GM12878 (cell line): ENCODE measurements at regions not wholly inside any gene's neighbourhood (a gene's known extent, or its start where the extent isn't known, plus 50 kb on each side); places are given as distances from the start of the nearest gene placed in this dataset.

Experiments
- CHD1 ChIP-seq: IDR thresholded peaks from 2 replicates; pipeline ENCODE4 v1.6.1; 2012; ENCODE audit warnings: low read depth, low read length, improper control_type of control experiment
- CREB1 ChIP-seq: IDR thresholded peaks from 2 replicates; pipeline ENCODE4 v1.6.1; 2012; ENCODE audit warnings: low read depth, mild to moderate bottlenecking, inconsistent platforms
- EP300 ChIP-seq, 2 experiments: fragments of 150-350 bp in 1 of 2; IDR thresholded peaks; 2 replicates each; pipeline ENCODE4 v1.6.1; 2011 to 2012; ENCODE audit warnings: low read depth in 2 of 2, low read length in 2 of 2, borderline replicate concordance in 1 of 2, improper control_type of control experiment in 1 of 2, inconsistent platforms in 1 of 2; ENCODE audit not compliant: control insufficient read depth in 1 of 2
- ETV6 ChIP-seq, 2 experiments: fragments of 450-650 bp in 1 of 2; IDR thresholded peaks in 1 of 2; conservative IDR thresholded peaks in 1 of 2; 2 replicates each; pipeline ENCODE4 v1.6.1; 2014; ENCODE audit warnings: antibody characterized with exemption in 1 of 2, borderline replicate concordance in 1 of 2, low read depth in 1 of 2, mild to moderate bottlenecking in 1 of 2, moderate library complexity in 1 of 2
- FOXK2 ChIP-seq: fragments of 450-650 bp; IDR thresholded peaks from 2 replicates; pipeline ENCODE4 v1.6.1; 2017; ENCODE audit warnings: mild to moderate bottlenecking, moderate library complexity
- FOXM1 ChIP-seq: IDR thresholded peaks from 2 replicates; pipeline ENCODE4 v1.6.1; 2012; ENCODE audit warnings: low read depth, mild to moderate bottlenecking, inconsistent platforms, low read length, moderate library complexity
- GABPA ChIP-seq: IDR thresholded peaks from 2 replicates; pipeline ENCODE4 v1.6.1; 2014; ENCODE audit warnings: antibody characterized with exemption, low read depth, mild to moderate bottlenecking, inconsistent platforms
- HDAC2 ChIP-seq: fragments of 200-600 bp; sonication (generic); IDR thresholded peaks from 2 replicates; pipeline ENCODE4 v1.6.1; 2017
- IRF4 ChIP-seq: IDR thresholded peaks from 2 replicates; pipeline ENCODE4 v1.6.1; 2011; ENCODE audit warnings: low read depth, low read length
- NFYB ChIP-seq: IDR thresholded peaks from 2 replicates; pipeline ENCODE4 v1.6.1; 2011; ENCODE audit warnings: low read depth, mild to moderate bottlenecking, low read length, improper control_type of control experiment, moderate library complexity; ENCODE audit not compliant: insufficient read depth
- PAX8 ChIP-seq: fragments of 450-650 bp; IDR thresholded peaks from 2 replicates; pipeline ENCODE4 v1.6.1; 2017; ENCODE audit warnings: mild to moderate bottlenecking, moderate library complexity
- RBBP5 ChIP-seq: fragments of 200-600 bp; sonication (generic); conservative IDR thresholded peaks from 2 replicates; pipeline ENCODE4 v1.6.1; 2016
- RCOR1 ChIP-seq: conservative IDR thresholded peaks from 2 replicates; pipeline ENCODE4 v1.6.1; 2012; ENCODE audit warnings: low read depth, low read length, improper control_type of control experiment
- SMARCA5 ChIP-seq: fragments of 450-650 bp; IDR thresholded peaks from 2 replicates; pipeline ENCODE4 v1.6.1; 2017; ENCODE audit warnings: mild to moderate bottlenecking
- SPI1 ChIP-seq: IDR thresholded peaks from 2 replicates; pipeline ENCODE4 v1.6.1; 2011; ENCODE audit warnings: low read depth, mild to moderate bottlenecking, low read length, moderate library complexity, borderline replicate concordance; ENCODE audit not compliant: insufficient read depth
- TAF1 ChIP-seq: IDR thresholded peaks from 2 replicates; pipeline ENCODE4 v1.6.1; 2011; ENCODE audit warnings: mild to moderate bottlenecking, low read depth, low read length, borderline replicate concordance
- USF1 ChIP-seq: IDR thresholded peaks from 2 replicates; pipeline ENCODE4 v1.6.1; 2011; ENCODE audit warnings: borderline replicate concordance, low read depth, mild to moderate bottlenecking, moderate library complexity, mixed read lengths, low read length; ENCODE audit not compliant: insufficient read depth; ENCODE audit errors: extremely low read length
- ZNF384 ChIP-seq: IDR thresholded peaks from 2 replicates; pipeline ENCODE4 v1.6.1; 2012; ENCODE audit warnings: low read depth, mild to moderate bottlenecking, low read length, improper control_type of control experiment, borderline replicate concordance
- TF ChIP-seq, protein P1 (sequence below): fragments of 450-650 bp; conservative IDR thresholded peaks from 2 replicates; pipeline ENCODE4 v1.6.1; 2017; ENCODE audit warnings: mild to moderate bottlenecking, moderate library complexity
- TF ChIP-seq, protein P2 (sequence below), 3 experiments: IDR thresholded peaks in 2 of 3; conservative IDR thresholded peaks in 1 of 3; 2 replicates each; pipeline ENCODE4 v1.5.1; 2011; ENCODE audit warnings: low read depth in 3 of 3, low read length in 3 of 3, mild to moderate bottlenecking in 3 of 3, control low read depth in 2 of 3, moderate library complexity in 2 of 3, inconsistent platforms in 1 of 3, mixed read lengths in 1 of 3; ENCODE audit not compliant: control insufficient read depth in 2 of 3, insufficient read depth in 1 of 3; ENCODE audit errors: extremely low read depth in 1 of 3
- TF ChIP-seq, protein P3 (sequence below): fragments of 450-650 bp; IDR thresholded peaks from 2 replicates; pipeline ENCODE4 v1.6.1; 2016; ENCODE audit warnings: mild to moderate bottlenecking
- TF ChIP-seq, protein P4 (sequence below): fragments of 450-650 bp; formaldehyde crosslinking; IDR thresholded peaks from 2 replicates; pipeline ENCODE4 v1.4.0; 2020; ENCODE audit warnings: mild to moderate bottlenecking, moderate library complexity

DNA sequence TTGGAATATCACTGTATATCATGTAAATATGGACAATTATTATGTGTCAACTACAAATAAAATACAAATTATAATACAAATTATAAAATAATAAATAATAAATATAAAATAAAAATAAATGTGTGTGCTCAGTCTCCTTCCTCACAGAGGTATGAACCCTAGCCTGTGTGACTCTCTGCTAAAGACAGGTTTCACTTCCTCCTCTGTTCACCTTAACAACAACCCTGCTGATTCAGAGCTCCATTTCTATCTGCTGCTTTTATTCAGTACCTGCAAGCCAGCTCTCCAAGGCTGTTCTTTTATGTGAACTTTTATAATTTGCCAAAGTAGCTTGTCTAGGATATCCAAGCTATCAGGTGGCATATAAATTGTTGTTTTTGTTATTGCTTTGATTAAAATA is 610.7 kb upstream of the GRM7 start (continued):
- no peak for TF ChIP-seq HDAC2
- no peak for TF ChIP-seq FOXK2
- TF ChIP-seq FOXM1 = no peak
- no peak for TF ChIP-seq TAF1
- TF ChIP-seq CREB1 = no peak
- TF ChIP-seq USF1 = no peak
- TF ChIP-seq, protein P1, sequence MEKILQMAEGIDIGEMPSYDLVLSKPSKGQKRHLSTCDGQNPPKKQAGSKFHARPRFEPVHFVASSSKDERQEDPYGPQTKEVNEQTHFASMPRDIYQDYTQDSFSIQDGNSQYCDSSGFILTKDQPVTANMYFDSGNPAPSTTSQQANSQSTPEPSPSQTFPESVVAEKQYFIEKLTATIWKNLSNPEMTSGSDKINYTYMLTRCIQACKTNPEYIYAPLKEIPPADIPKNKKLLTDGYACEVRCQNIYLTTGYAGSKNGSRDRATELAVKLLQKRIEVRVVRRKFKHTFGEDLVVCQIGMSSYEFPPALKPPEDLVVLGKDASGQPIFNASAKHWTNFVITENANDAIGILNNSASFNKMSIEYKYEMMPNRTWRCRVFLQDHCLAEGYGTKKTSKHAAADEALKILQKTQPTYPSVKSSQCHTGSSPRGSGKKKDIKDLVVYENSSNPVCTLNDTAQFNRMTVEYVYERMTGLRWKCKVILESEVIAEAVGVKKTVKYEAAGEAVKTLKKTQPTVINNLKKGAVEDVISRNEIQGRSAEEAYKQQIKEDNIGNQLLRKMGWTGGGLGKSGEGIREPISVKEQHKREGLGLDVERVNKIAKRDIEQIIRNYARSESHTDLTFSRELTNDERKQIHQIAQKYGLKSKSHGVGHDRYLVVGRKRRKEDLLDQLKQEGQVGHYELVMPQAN = no peak
- no peak for TF ChIP-seq ZNF384
- peak; percentile 82 for TF ChIP-seq IRF4
- no peak for TF ChIP-seq RBBP5
- TF ChIP-seq SPI1 = peak; percentile 96
- TF ChIP-seq GABPA = no peak
- TF ChIP-seq PAX8 = no peak
- TF ChIP-seq ETV6 (conservative IDR thresholded peaks at IDR 0.05 in 1 of 2, IDR thresholded peaks at IDR 0.05 in 1 of 2; ENCODE audit: borderline replicate concordance in 1 of 2, low read depth in 1 of 2) = no peak
- no peak for TF ChIP-seq NFYB
- TF ChIP-seq, protein P2, sequence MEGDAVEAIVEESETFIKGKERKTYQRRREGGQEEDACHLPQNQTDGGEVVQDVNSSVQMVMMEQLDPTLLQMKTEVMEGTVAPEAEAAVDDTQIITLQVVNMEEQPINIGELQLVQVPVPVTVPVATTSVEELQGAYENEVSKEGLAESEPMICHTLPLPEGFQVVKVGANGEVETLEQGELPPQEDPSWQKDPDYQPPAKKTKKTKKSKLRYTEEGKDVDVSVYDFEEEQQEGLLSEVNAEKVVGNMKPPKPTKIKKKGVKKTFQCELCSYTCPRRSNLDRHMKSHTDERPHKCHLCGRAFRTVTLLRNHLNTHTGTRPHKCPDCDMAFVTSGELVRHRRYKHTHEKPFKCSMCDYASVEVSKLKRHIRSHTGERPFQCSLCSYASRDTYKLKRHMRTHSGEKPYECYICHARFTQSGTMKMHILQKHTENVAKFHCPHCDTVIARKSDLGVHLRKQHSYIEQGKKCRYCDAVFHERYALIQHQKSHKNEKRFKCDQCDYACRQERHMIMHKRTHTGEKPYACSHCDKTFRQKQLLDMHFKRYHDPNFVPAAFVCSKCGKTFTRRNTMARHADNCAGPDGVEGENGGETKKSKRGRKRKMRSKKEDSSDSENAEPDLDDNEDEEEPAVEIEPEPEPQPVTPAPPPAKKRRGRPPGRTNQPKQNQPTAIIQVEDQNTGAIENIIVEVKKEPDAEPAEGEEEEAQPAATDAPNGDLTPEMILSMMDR (IDR thresholded peaks at IDR 0.05 in 2 of 3, conservative IDR thresholded peaks at IDR 0.05 in 1 of 3; ENCODE audit: control insufficient read depth in 2 of 3, extremely low read depth in 1 of 3, insufficient read depth in 1 of 3, low read depth in 3 of 3, low read length in 3 of 3) = no peak
- TF ChIP-seq EP300 (IDR thresholded peaks at IDR 0.05; ENCODE audit: borderline replicate concordance in 1 of 2, control insufficient read depth in 1 of 2, low read depth in 2 of 2, low read length in 2 of 2) = 0 out of 4 replicates have a peak, but pooled peaks of 1 of the 2 experiments have one; percentile 32
- no peak for TF ChIP-seq RCOR1
- TF ChIP-seq, protein P3, sequence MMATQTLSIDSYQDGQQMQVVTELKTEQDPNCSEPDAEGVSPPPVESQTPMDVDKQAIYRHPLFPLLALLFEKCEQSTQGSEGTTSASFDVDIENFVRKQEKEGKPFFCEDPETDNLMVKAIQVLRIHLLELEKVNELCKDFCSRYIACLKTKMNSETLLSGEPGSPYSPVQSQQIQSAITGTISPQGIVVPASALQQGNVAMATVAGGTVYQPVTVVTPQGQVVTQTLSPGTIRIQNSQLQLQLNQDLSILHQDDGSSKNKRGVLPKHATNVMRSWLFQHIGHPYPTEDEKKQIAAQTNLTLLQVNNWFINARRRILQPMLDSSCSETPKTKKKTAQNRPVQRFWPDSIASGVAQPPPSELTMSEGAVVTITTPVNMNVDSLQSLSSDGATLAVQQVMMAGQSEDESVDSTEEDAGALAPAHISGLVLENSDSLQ = no peak
- TF ChIP-seq, protein P4, sequence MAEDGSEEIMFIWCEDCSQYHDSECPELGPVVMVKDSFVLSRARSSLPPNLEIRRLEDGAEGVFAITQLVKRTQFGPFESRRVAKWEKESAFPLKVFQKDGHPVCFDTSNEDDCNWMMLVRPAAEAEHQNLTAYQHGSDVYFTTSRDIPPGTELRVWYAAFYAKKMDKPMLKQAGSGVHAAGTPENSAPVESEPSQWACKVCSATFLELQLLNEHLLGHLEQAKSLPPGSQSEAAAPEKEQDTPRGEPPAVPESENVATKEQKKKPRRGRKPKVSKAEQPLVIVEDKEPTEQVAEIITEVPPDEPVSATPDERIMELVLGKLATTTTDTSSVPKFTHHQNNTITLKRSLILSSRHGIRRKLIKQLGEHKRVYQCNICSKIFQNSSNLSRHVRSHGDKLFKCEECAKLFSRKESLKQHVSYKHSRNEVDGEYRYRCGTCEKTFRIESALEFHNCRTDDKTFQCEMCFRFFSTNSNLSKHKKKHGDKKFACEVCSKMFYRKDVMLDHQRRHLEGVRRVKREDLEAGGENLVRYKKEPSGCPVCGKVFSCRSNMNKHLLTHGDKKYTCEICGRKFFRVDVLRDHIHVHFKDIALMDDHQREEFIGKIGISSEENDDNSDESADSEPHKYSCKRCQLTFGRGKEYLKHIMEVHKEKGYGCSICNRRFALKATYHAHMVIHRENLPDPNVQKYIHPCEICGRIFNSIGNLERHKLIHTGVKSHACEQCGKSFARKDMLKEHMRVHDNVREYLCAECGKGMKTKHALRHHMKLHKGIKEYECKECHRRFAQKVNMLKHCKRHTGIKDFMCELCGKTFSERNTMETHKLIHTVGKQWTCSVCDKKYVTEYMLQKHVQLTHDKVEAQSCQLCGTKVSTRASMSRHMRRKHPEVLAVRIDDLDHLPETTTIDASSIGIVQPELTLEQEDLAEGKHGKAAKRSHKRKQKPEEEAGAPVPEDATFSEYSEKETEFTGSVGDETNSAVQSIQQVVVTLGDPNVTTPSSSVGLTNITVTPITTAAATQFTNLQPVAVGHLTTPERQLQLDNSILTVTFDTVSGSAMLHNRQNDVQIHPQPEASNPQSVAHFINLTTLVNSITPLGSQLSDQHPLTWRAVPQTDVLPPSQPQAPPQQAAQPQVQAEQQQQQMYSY (CRISPR knock-in tag) = no peak
- peak; percentile 16; the same call in 1 of the 2 replicates for TF ChIP-seq SMARCA5
- TF ChIP-seq CHD1 = no peak
